Skeletal muscle cell (primary cell): ENCODE measurements at regions not wholly inside any gene's neighbourhood (a gene's known extent, or its start where the extent isn't known, plus 50 kb on each side); places are given as distances from the start of the nearest gene placed in this dataset.

Experiments used
- DNase-seq: peaks from one replicate; pipeline ENCODE4 v3.0.0-alpha.2; 2010; ENCODE audit warnings: low read depth
- H3K4me3 ChIP-seq: 2 replicates; pipeline ENCODE4 v1.5.1; 2011; ENCODE audit warnings: low read depth, mild to moderate bottlenecking, control low read depth, low read length, moderate library complexity

DNA sequence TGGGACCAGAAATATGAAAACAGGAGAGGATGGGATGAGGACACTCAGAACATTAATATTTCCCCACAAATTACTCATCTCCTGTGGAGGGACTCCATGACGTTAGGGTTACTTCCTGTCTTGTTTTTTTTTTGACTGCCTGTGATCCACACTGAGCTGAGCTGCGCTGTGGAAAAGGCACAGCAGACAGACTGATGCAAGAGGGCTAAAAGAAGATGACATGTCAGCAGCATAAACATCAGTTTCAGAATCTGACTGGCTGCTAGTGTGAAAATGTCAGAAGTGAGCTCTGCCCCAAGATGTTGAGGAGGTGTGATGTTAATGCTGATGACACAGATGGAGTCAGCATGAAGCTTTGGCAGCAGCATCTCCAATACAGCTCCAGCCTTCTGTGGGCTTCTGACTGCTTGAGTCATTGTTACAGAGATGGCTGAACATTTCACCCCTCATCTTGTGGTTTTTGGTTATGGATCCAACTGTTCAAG, 286.8 kb downstream of the BLID start:
- DNase-seq = peak; percentile 100
- no peak overlapping the region for H3K4me3 ChIP-seq

DNA sequence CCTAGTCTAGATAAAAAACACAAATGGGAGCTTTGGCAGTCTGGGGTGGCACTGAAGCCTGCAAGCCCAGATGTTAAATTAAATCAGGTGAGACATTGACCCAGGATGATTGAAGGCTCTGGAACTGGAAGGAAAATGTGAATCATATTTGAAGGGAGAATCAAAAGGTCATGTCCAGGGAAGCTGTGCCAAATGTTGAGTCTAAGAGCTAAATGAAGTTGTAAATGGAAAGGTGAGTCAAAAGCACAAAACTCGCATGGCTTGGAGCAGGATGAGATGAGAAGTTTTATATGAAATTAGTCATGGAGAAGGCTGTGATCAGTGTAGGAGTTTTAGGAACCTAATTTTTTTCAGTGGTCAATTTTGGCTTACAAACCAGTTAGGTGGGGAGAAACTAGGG, 301.1 kb downstream of the BLID start:
- no peak for DNase-seq
- H3K4me3 ChIP-seq = no peak overlapping the region

DNA sequence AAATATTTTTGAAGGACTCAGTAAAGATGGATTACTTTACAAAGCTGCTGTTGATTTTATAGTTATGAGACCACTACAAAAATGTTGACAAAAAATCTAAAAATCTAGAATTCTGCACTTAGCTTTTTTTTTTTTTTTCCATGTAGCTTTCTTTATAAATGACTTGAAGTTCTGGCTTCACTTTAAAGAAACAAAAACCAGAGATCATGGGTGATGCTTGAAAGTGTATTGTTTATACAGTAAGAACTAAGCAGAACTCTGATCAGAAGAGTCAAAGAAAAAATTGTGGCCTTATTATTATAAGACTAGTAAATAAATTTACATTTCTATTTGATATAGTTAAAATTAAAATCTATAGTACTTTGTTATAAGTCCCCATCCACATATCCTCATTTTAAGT, 301.7 kb downstream of the BLID start:
- DNase-seq = no peak
- no peak overlapping the region for H3K4me3 ChIP-seq

DNA sequence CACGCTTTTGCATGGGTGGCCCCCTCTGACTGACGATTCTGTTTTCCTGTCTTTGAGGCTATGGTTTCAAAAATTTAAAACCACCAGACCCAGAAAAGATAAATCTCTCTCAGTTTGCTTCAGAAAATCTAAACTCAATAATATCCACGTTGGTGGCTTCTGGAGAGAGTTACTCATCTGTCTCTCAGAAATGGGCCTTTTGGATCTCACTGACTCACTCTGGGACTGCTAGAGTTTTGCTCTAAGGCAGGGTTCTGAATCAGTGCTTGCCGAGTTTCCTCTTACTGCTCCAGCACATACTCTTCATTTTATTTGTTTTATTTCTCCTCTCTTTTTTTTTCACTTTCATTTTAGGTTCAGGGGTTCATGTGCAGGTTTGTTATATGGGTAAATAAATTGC, 305.7 kb downstream of the BLID start:
- no peak overlapping the region for H3K4me3 ChIP-seq
- peak; percentile 33 for DNase-seq

DNA sequence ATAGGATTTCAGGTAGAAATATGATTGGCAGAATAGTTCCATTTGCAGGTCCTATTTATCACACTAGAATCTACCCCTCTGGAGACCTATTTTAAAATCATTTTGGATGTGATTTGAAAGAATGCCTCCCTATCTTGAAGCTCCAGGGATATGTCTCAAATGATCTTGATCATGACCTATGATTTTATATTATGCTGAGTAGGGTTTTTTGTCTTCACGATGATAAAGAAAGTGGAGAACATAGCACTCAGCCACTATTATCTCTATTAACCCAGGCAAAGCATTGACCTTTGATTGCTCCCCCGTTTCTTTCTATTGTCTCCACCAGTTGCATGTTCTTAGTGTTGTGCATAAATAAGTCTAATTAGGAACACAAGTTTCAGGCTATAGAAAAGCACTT, 307.9 kb downstream of the BLID start:
- no peak overlapping the region for H3K4me3 ChIP-seq
- DNase-seq = no peak

DNA sequence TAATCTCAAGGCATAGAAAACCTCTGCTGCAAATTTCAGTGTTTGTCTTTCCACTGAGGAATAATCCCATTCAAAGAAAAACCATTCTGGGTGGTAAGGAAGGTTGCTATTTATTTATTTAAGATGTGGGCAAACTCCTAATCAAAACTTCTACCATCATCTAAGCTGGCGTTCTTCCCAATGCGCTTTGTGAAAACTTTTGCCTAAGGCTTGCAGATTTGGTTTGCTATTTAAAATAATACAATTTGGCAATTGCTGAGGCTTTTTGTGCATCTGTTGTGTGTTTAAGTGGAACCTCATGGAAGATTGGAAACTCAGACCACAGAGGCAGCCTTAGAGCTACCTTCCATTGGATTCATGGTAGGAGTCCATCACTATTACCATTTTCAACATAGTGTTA, 309.0 kb downstream of the BLID start:
- DNase-seq = no peak
- H3K4me3 ChIP-seq = no peak overlapping the region

DNA sequence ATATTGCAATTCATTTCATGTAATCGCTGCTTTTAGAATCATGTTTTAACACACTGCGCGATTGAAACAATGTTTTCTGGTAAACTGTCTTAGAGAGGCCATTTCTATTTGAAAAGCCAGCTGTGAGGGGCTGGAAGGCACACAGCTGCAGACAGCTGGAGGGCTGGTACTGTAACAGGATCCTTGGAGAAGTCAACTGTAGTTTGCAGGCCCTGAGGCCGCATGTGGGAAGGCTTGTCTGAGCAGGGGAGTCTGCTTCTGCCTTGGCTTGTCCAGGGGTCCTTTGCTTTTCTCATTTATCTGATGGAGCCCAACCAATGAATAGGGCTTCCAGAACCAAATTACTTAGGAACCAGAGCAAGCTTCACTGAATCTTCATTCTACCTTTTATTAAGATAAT, 313.5 kb downstream of the BLID start:
- DNase-seq = no peak
- no peak overlapping the region for H3K4me3 ChIP-seq

DNA sequence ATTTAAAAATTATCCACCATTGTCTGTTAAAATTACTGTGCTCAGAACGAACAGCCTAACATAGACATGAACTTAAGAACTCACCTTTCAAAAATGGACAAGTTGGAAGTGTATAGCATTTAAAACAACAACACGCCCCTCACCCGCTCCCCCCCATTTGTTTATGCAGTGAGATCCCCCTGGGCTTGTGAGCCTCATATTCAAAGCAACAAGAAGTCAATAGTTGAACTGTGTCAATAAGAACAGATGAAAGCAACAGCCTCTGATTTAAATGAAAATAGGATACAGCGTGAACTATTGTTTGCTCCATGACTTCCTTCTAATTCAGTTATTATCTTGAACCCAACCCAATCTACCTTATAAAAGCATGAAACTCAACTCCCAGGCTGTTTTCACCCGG, 314.2 kb downstream of the BLID start:
- no peak for DNase-seq
- H3K4me3 ChIP-seq = no peak overlapping the region

DNA sequence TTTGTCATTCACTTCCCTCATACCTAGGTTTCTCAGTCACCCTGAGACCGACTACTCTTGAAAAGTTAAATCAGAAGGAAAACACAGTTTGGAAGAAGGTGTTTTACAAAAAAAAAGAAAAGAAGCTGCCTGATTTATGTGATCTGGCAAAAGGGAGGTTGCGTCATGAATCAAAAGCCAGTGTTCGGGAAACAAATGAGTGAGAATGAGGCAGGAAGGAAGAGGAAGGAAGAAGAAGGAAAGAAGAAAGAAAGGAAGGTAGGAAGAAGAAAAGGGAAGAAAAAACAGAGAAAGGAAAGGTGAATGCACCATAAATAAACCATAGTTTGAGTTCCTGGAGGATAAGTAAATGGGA, 314.6 kb downstream of the BLID start:
- H3K4me3 ChIP-seq = no peak overlapping the region
- no peak for DNase-seq

DNA sequence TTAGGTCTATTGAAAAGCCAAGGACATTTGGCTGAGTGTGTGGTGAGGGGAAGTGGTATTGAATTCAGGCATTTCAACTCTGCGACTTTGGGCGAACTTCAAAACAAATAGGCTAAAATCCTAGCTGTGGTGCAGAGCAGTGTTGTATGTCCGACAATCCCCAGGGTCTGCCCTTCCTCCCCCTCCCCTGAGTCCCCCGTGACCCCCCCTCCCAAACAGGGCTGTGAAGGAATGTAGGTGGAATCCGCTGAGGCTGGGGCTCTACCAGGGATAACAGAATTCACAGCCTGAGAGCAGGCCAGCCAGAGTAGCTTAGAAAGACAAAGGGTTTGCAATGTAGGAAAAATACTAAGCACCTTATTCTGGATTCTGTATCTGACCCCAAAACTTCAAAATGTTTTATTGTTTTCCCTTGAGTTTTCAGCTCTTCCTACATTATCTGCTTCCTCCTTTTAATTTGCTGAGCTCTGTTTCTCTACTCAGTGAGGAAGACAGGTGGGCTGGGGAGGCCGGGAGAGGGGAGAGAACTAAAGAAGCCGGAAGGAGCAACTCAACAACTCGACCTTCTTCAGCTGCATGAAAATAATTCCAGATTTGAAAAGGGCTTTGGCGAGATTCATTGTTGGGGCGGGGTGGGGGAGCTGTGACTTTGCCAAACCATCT, 315.2 kb downstream of the BLID start:
- peak; percentile 41 for DNase-seq
- no peak overlapping the region for H3K4me3 ChIP-seq

DNA sequence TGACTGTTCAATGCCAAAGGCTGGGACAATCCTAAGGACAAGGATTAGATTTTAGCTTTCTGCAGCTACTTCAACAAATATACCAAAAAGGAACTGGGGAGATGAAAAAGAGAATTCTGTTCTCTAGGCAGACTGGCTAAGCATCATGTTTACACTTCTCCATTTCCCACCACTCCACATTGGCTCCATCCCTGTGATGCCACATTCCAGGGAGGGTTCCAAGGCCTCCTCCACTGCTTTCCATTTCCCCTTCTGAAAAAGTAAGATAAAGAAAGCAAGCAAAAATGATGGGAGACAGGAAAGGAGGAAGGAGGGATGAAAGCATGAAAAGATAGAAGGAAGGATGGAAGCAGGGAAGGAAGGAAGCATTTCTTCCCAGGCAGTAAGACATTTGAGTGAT, 315.8 kb downstream of the BLID start:
- no peak for DNase-seq
- H3K4me3 ChIP-seq = no peak overlapping the region

DNA sequence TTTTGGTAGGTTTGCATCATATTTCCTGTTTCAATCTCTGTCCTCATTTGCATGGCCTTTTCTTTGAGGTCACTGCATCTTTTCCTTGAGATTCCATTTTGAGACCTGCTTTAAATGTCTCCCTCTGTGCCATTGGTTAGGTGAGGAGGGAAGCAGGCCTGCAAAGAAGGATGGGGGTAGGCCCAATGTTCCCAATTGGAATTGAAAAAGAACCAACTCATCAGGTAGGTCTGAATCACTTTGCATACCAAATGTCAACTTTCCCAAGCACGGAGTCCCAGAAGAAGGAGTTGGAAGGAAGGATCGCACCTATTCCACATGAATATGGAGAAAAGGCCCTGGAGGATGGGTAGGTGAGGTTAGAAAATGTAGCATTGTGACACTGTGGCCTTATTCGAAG, 318.5 kb downstream of the BLID start:
- H3K4me3 ChIP-seq = no peak overlapping the region
- DNase-seq = no peak

DNA sequence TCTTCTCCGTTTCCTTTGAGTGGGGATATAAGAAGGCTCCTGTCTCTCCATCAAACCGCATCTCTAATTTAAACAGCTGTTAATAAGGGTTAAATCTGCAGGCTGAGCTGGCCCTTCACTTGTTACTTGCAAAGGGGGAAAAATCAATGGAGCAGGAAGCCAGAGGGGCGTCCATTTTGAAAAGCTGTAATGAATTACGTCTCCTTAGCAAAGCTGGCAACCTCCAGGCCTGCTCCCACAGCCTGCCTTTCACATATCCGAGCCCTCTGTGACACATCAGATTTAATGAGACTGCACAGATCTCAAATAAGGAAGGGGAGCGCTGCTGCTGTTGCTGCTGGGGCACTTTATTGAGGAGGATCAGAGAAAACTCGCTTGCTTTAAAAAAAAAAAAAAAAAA, 320.8 kb downstream of the BLID start:
- H3K4me3 ChIP-seq = no peak overlapping the region
- no peak for DNase-seq

DNA sequence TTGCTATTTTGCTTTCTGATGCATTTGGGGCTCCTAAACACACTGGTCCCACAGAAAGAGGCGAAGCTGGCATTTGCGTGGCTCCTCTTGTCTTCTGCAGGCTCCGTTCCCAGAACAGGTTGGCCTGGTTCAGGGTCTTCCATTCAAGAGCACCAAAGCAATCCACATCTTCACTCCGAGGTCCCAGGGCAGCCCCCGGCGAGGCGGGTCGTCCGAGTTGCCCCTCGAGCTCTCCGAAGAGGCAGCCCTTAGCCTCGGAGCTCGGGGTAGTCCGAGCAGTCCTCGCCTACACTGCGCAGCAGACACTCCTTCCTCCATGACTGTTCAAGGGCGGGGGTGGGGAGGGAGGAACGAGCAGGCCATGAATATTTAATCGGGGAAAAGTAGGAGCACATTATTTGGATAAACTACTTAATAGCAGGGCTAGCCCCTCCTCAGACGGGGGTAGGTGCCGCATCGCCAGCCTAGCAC, 321.3 kb downstream of the BLID start:
- no peak overlapping the region for H3K4me3 ChIP-seq
- DNase-seq = no peak

DNA sequence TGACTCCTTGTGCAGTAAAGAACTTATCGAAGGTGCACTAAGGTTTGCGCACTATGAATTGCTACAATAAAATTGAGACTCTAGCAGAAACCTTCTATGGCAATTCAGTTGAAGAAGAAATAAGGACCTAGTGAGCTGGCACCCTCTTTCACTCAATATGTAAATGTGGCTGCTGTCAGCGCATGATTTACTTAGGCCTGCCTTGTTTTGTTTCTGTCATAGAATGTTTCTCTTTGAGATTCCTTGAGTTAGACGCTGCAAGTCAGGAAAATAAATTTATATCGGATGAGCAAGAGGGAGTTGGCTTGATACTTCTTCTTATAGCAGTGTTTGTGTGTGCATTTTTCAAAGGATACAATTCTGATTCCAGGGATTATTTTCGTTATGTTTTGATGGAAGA, 322.1 kb downstream of the BLID start:
- no peak for DNase-seq
- no peak overlapping the region for H3K4me3 ChIP-seq

DNA sequence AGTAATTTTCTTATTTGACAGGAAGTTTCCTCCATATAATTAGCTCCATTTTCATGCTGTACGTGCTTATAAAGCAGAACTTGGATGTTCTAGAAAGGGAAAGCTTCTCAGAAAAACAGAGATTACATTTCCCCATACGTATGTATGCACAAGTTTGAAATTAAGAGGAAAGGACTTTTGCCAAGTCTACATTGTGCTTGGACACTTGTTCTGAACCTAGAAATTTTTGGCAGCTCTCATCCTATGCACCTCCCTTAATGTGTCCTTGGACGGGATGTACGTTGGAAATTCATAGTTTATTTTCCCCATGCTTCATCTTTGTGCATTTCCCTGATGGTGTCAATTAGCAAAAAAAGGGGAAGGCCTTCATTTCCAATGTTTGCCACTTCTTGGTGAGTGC, 322.7 kb downstream of the BLID start:
- DNase-seq = no peak
- no peak overlapping the region for H3K4me3 ChIP-seq

DNA sequence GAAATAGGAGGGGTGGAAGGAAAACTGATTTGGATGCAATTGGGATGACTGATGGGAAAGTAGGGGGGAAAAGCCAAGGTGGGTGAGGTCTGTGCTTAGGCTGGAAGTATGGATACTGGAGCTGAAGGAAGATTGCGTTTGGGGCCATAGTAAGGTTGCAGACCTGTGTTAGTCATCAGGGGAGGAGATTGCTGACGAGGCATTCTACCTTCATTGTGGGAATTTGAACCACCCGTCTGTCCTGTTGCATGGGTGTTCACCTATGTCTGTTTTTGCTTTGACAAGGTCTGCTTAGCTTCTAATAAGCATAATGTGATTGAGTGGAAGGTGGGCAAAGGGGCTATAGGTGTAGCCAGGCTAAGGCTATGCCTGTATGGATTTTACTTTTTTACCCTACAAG, 323.8 kb downstream of the BLID start:
- no peak overlapping the region for H3K4me3 ChIP-seq
- DNase-seq = no peak

DNA sequence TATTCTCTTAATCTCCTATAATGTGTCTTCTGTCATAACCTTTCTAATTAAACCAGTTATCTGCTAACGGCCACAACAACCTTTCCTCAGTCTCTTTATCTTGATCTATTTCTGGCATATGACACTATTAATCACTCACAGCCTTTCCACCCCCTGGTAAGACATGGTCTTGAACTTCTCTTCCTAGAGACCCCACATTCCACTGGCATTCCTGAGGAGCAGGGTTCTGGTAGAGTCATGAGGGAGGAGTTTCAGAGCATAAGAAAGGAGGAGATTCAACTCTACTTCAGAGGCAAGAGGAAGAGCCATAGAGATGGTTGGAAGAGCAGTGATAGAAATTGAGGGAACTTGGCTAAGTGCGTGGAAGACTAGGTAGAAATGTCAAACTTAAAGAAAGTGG, 325.6 kb downstream of the BLID start:
- H3K4me3 ChIP-seq = no peak overlapping the region
- no peak for DNase-seq

DNA sequence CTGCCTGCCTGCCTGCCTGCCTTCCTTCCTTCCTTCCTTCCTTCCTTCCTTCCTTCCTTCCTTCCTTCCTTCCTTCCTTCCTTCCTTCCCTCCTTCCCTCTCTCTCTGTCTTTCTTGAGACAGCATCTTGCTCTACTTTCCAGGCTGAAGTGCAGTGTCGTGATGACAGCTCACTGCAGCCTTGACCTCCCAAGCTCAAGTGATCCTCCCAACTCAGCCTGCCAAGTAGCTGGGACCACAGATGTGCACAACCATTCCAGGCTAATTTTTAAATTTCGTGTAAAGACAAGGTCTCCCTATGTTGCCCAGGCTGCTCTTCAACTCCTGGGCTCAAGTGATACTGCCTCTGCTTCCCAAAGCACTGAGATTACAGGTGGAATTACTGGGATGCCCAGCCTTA, 328.2 kb upstream of the SORL1-AS1 start:
- H3K4me3 ChIP-seq = no peak overlapping the region
- no peak for DNase-seq

DNA sequence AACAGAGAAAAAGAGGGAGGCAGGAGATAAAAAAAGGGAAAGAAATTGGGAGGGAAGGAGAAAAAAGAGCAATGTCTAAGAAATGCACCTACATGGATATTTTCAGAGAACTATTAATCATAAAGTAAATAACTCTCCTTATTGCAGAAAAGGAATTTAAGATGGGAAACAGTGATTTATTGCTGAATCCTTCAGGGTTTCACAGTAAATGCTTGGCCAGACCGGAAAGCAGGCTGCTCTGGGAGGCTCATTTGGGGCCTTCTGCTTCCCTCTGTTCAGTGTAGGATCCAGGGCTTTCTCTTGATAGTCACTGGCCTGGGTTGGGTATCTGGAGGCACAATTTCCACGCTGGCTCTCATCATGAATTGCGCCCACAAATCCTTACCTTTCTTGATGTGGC, 324.3 kb upstream of the SORL1-AS1 start:
- no peak overlapping the region for H3K4me3 ChIP-seq
- no peak for DNase-seq

DNA sequence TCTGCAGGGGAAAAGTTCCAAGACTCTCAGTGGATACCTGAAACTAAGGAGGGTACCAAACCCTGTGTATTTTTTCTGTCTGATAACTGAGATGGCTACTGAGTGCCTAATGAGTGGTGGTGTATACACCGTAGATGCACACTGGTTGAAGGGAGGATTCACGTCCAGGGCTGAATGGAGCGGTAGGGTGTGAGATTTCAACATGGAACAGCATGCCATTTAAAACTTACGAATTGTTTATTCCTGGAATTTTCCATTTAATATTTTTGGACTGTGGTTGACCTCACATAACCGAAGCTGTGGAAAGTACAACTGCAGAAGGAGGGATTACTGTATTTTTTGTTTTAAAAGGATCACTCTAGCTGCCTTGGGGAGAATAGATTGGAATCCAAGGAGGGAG, 322.5 kb upstream of the SORL1-AS1 start:
- no peak for DNase-seq

DNA sequence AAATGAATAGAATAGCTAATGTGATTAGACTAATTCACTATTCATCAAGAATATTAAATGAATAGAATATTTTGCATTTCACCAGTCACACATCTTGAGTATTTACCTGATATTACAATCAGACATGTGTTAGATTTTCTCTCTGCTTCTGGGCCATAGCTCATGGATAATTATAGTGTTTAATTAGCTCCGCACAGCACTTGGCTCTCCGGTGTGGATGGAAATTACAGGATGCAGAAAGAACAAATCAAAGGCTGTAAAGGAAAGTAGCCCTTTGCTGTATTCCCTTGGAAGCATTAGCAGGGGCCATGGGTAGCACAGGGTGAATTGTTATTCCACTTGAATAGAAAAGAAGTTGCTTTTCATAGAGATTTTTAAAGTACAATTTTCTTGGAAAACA, 320.3 kb upstream of the SORL1-AS1 start:
- no peak for DNase-seq
- H3K4me3 ChIP-seq = no peak overlapping the region

More for the DNA sequence above, 322.5 kb upstream of the SORL1-AS1 start:
- H3K4me3 ChIP-seq = no peak overlapping the region
